Transverse colon (tissue), 4 donors: ENCODE measurements at regions not wholly inside any gene's neighbourhood (a gene's known extent, or its start where the extent isn't known, plus 50 kb on each side); places are given as distances from the start of the nearest gene placed in this dataset.

Experiments used
- DNase-seq: peaks from one replicate; pipeline ENCODE4 v3.0.0-alpha.2; 2019
- H3K27ac ChIP-seq, 4 donors: fragments of 200-600 bp; sonication (generic); 2 replicates each; pipeline ENCODE4 v1.5.1; 2016 to 2018; ENCODE audit warnings: inconsistent platforms in 4 of 4
- H3K27me3 ChIP-seq: fragments of 200-600 bp; sonication (generic); 2 replicates; pipeline ENCODE4 v1.5.1; 2017; ENCODE audit warnings: inconsistent platforms
- H3K36me3 ChIP-seq, 4 donors: fragments of 200-600 bp; sonication (generic); 2 replicates each; pipeline ENCODE4 v1.5.1; 2017 to 2019; ENCODE audit warnings: inconsistent platforms in 4 of 4
- H3K4me1 ChIP-seq, 4 donors: fragments of 200-600 bp; sonication (generic); 2 replicates each; pipeline ENCODE4 v1.5.1; 2017 to 2020; ENCODE audit warnings: inconsistent platforms in 4 of 4
- H3K4me3 ChIP-seq, 4 donors: fragments of 200-600 bp; sonication (generic); 1 replicate in 1 of 4; 2 replicates in 3 of 4; pipeline versions ENCODE4 v1.5.1 to v1.6.1; 2017 to 2019; ENCODE audit warnings: inconsistent platforms in 4 of 4
- H3K9me3 ChIP-seq, 2 donors: fragments of 200-600 bp; sonication (generic); 2 replicates each; pipeline ENCODE4 v1.5.1; 2017 to 2019; ENCODE audit warnings: inconsistent platforms in 2 of 2
- CTCF ChIP-seq, 5 experiments: fragments of 200-600 bp in 3 of 5; fragments of 450-650 bp in 2 of 5; sonication (generic) in 3 of 5; IDR thresholded peaks; 1 replicate in 2 of 5; 2 replicates in 3 of 5; pipeline ENCODE4 v1.5.1; 2016 to 2017; ENCODE audit warnings: antibody characterized with exemption in 5 of 5, inconsistent platforms in 3 of 5, mild to moderate bottlenecking in 2 of 5, moderate library complexity in 1 of 5
- EP300 ChIP-seq: sonication (generic); formaldehyde crosslinking; IDR thresholded peaks from one replicate; pipeline ENCODE4 v1.6.1; 2017; ENCODE audit warnings: antibody characterized with exemption, low read depth
- POLR2A ChIP-seq: fragments of 450-650 bp; IDR thresholded peaks from one replicate; pipeline ENCODE4 v1.6.1; 2016; ENCODE audit warnings: antibody characterized with exemption, mild to moderate bottlenecking, moderate library complexity
- POLR2AphosphoS5 ChIP-seq, 3 donors: sonication (generic); formaldehyde crosslinking; IDR thresholded peaks; one replicate each; pipeline ENCODE4 v1.6.1; 2016; ENCODE audit warnings: antibody characterized with exemption in 3 of 3
- WGBS, 2 donors: methylation state at CpG; one replicate each; pipeline ENCODE4 v1.1.5; 2018; ENCODE audit warnings: low coverage in 1 of 2; 5-methylcytosine and 5-hydroxymethylcytosine counted together
- in situ Hi-C, 4 donors: fragments of 200-750 bp; cut with MboI; loops; one replicate each; pipeline versions ENCODE4 v1.15.0 to v1.15.1; 2017; ENCODE audit warnings: low sequenced_read_pairs in 3 of 4, low pct_ligation_motif_present in 1 of 4, low pct_unique_long_range_greater_than_20kb in 1 of 4
- intact Hi-C: fragments of 100-400 bp; cut with DNase I; formaldehyde crosslinking; loops from one replicate; pipeline ENCODE4 v1.15.1; 2023; ENCODE audit warnings: low total_unique reads

- H3K4me1 ChIP-seq = no peaks in the 10 kb centered on the region
- 60 to 73% methylated on average over 1 to 5 of the region's 5 CpGs for WGBS, 2 donors
- TF ChIP-seq CTCF (IDR thresholded peaks at IDR 0.05) (no peak), EP300 (no peak), POLR2A (no peak), POLR2AphosphoS5 (IDR thresholded peaks at IDR 0.05) (no peak)
- in situ Hi-C loops = no loop called here
- DNase-seq = no peak
- peaks cover 0 to 2% (median 0%) of the 10 kb centered on the region in 4 donors for H3K36me3 ChIP-seq
- no peak overlapping the region for H3K27ac ChIP-seq
- intact Hi-C loops = no loop called here
- no peak overlapping the region for H3K4me3 ChIP-seq
- no peaks in the 10 kb centered on the region for H3K27me3 ChIP-seq
- peaks cover 0 to 9% of the 10 kb centered on the region in 2 donors for H3K9me3 ChIP-seq
These were observed 93.3 kb upstream of the FZD8 start for GRCh38 chr10:35735412-35735811.

- no peak overlapping the region for H3K27ac ChIP-seq
- DNase-seq = no peak
- no peak for TF ChIP-seq POLR2A
- in situ Hi-C loops (no loop called here), intact Hi-C loops (no loop called here)
- no peak overlapping the region for H3K4me3 ChIP-seq
- peaks cover 0 to 3% (median 0%) of the 10 kb centered on the region in 4 donors for H3K4me1 ChIP-seq
- peaks cover 0 to 2% (median 0%) of the 10 kb centered on the region in 4 donors for H3K36me3 ChIP-seq
- H3K9me3 ChIP-seq = peaks cover 0 to 9% of the 10 kb centered on the region in 2 donors
- H3K27me3 ChIP-seq = no peaks in the 10 kb centered on the region
- 86 to 100% methylated on average over 1 of the region's 1 CpG for WGBS, 2 donors
These were observed 89.7 kb upstream of the FZD8 start for GRCh38 chr10:35731828-35732227.

DNA sequence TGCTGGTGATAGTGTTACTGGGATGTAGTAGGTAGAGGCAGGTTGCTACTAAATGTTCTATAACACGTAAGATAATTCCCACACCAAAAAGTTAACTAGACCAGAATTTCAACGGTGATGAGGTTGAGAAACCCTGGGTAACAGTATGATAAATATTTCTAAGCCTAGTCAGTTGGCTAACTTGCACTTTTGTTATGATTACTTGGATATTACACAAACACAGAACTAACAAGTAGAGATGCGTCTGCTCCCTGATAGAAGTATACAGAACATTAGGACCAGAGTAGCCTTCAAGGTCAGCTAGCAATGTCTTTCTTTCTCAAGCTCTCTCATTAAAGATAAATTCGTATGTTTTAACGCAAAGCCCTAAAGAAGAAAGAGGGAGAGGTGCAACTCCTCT lies 86.2 kb upstream of the FZD8 start:
- no peak overlapping the region for H3K4me3 ChIP-seq
- peaks cover 0 to 3% (median 0%) of the 10 kb centered on the region in 4 donors for H3K4me1 ChIP-seq
- no peaks in the 10 kb centered on the region for H3K9me3 ChIP-seq
- no peaks in the 10 kb centered on the region for H3K36me3 ChIP-seq
- TF ChIP-seq EP300 (no peak), CTCF (IDR thresholded peaks at IDR 0.05) (no peak), POLR2AphosphoS5 (IDR thresholded peaks at IDR 0.05) (no peak), POLR2A (no peak)
- peak overlapping the region in 2 of 4 donors; percentile 18 to 32 for H3K27ac ChIP-seq
- H3K27me3 ChIP-seq = no peaks in the 10 kb centered on the region
- in situ Hi-C loops = no loop called here
- intact Hi-C loops = no loop called here
- DNase-seq = no peak
- 43 to 60% methylated on average over 2 to 5 of the region's 5 CpGs for WGBS, 2 donors

DNA sequence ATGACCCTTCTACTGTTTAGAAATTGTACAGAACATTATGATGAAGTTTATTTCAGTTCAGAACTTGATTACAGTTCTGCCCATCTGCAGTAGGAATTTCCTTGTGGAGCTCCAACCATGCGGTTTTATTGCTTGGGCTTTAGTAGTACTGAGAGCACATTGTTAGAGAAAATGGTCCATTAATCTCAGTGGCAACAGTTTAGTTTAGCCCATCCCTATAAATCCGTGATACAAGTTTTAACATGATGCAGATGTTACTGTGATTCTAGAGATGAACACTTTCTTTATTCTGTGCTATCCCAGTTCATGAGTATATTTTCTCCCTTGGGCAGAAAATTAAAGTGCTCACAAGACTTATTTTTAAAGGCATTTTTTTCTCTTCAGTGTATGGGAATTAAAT lies 84.8 kb upstream of the FZD8 start:
- intact Hi-C loops (no loop called here), in situ Hi-C loops (no loop called here)
- H3K27me3 ChIP-seq = no peaks in the 10 kb centered on the region
- WGBS, 2 donors = 26% methylated on average over 2 of the region's 2 CpGs
- no peaks in the 10 kb centered on the region for H3K36me3 ChIP-seq
- no peaks in the 10 kb centered on the region for H3K9me3 ChIP-seq
- TF ChIP-seq EP300 (no peak), POLR2AphosphoS5 (IDR thresholded peaks at IDR 0.05) (peak; percentile 43 to 75 (median 72))
- H3K4me1 ChIP-seq = peaks cover 0 to 3% (median 0%) of the 10 kb centered on the region in 4 donors
- H3K4me3 ChIP-seq = no peak overlapping the region
- DNase-seq = no peak
- H3K27ac ChIP-seq = peak overlapping the region; percentile 16 to 55 (median 42)

GRCh38 chr10:35723992-35724391 lies 81.9 kb upstream of the FZD8 start:
- intact Hi-C loops (no loop called here), in situ Hi-C loops (no loop called here)
- Histone ChIP-seq H3K36me3 (no peaks in the 10 kb centered on the region), H3K27me3 (no peaks in the 10 kb centered on the region), H3K4me1 (peaks cover 0 to 3% (median 0%) of the 10 kb centered on the region in 4 donors), H3K9me3 (no peaks in the 10 kb centered on the region), H3K27ac (no peak overlapping the region), H3K4me3 (no peak overlapping the region)
- DNase-seq = no peak
- TF ChIP-seq POLR2A (no peak), CTCF (IDR thresholded peaks at IDR 0.05) (no peak), POLR2AphosphoS5 (IDR thresholded peaks at IDR 0.05) (no peak), EP300 (no peak)
- 83 to 93% methylated on average over 3 to 5 of the region's 5 CpGs for WGBS, 2 donors
